ENCODE measurements at regions not wholly inside any gene's neighbourhood (a gene's known extent, or its start where the extent isn't known, plus 50 kb on each side); places are given as distances from the start of the nearest gene placed in this dataset.

DNA sequence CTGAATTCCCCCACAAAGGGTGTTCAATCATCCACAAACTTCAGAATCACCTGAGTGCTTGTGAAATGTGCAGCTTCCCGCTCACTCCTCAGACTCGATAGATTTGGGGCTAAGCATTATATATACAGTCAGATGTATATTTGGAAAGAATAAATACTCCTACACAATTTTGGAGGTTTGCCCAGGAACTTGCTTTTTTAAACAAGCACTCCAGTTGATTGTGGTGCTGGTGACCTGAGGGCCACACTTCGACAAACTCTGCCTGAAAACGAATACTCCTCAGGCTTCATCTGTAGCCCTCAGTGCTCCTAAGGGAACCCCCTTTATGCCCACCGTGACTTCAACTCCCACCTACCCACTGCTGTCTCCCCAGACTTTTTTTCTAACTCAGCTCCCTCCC is 211.6 kb downstream of the INHBA start:
- TF ChIP-seq, protein P1, sequence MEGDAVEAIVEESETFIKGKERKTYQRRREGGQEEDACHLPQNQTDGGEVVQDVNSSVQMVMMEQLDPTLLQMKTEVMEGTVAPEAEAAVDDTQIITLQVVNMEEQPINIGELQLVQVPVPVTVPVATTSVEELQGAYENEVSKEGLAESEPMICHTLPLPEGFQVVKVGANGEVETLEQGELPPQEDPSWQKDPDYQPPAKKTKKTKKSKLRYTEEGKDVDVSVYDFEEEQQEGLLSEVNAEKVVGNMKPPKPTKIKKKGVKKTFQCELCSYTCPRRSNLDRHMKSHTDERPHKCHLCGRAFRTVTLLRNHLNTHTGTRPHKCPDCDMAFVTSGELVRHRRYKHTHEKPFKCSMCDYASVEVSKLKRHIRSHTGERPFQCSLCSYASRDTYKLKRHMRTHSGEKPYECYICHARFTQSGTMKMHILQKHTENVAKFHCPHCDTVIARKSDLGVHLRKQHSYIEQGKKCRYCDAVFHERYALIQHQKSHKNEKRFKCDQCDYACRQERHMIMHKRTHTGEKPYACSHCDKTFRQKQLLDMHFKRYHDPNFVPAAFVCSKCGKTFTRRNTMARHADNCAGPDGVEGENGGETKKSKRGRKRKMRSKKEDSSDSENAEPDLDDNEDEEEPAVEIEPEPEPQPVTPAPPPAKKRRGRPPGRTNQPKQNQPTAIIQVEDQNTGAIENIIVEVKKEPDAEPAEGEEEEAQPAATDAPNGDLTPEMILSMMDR (IDR thresholded peaks at IDR 0.05): no peak
- TF ChIP-seq POLR2AphosphoS5 (IDR thresholded peaks at IDR 0.05) (no peak), EP300 (IDR thresholded peaks at IDR 0.05) (no peak)

Measured in sigmoid colon (tissue), 4 donors.